IMR-90 (cell line): ENCODE measurements at regions not wholly inside any gene's neighbourhood (a gene's known extent, or its start where the extent isn't known, plus 50 kb on each side); places are given as distances from the start of the nearest gene placed in this dataset.

Experiments
- ATAC-seq: fragments of 200-7000 bp; cut with Tn5 transposase; 2 replicates; pipeline ENCODE4 v1.9.1; 2020; ENCODE audit warnings: low read depth, mild to moderate bottlenecking, moderate library complexity
- BruUV-seq: library from RNA; stranded (reverse); fragments of 400-500 nt; replicated peaks from 2 replicates; lab custom pipeline; 2021; lab: Mats Ljungman, UMichigan
- CTCF ChIA-PET: fragments of 300-600 bp; formaldehyde crosslinking; extraction: SDS; loops from one replicate; lab custom pipeline; 2021; ENCODE audit warnings: antibody characterized with exemption; lab: Yijun Ruan, JAX
- POLR2A ChIA-PET: fragments of 300-600 bp; sonication (Branson Sonifier 250); formaldehyde crosslinking; loops from one replicate; lab custom pipeline; 2022; ENCODE audit warnings: antibody characterized with exemption; ENCODE audit not compliant: unreplicated experiment; lab: Charles Lee
- DNase-seq: peaks from one replicate; pipeline ENCODE4 v3.0.0; 2013
- H2AFZ ChIP-seq: replicated peaks from 2 replicates; pipeline ENCODE3; 2013; ENCODE audit warnings: low read length, mild to moderate bottlenecking; ENCODE audit not compliant: poor library complexity
- H2AK5ac ChIP-seq: 2 replicates; pipeline ENCODE4 v1.6.1; 2013; ENCODE audit warnings: low read depth, low read length, inconsistent platforms
- H2AK9ac ChIP-seq: replicated peaks from 2 replicates; pipeline ENCODE3; 2013; ENCODE audit warnings: mild to moderate bottlenecking, low read depth, low read length, moderate library complexity; ENCODE audit not compliant: poor library complexity
- H2BK120ac ChIP-seq: 2 replicates; pipeline ENCODE4 v1.6.1; 2013; ENCODE audit warnings: low read depth, low read length, inconsistent platforms
- H2BK15ac ChIP-seq: 3 replicates; pipeline ENCODE4 v1.6.1; 2013; ENCODE audit warnings: low read depth, low read length, inconsistent platforms
- H2BK20ac ChIP-seq: 2 replicates; pipeline ENCODE4 v1.6.1; 2013; ENCODE audit warnings: low read depth, mild to moderate bottlenecking, inconsistent platforms, low read length, moderate library complexity
- H2BK5ac ChIP-seq: 2 replicates; pipeline ENCODE4 v1.6.1; 2013; ENCODE audit warnings: mild to moderate bottlenecking, low read depth, low read length, inconsistent platforms; ENCODE audit not compliant: poor library complexity, severe bottlenecking
- H3K14ac ChIP-seq: replicated peaks from 2 replicates; pipeline ENCODE4 v1.6.1; 2013; ENCODE audit warnings: low read depth, low read length, inconsistent platforms
- H3K18ac ChIP-seq: 2 replicates; pipeline ENCODE4 v1.6.1; 2013; ENCODE audit warnings: low read depth, low read length, control low read depth
- H3K23ac ChIP-seq: 2 replicates; pipeline ENCODE4 v1.6.1; 2013; ENCODE audit warnings: low read depth, low read length, inconsistent platforms
- H3K27ac ChIP-seq: 2 replicates; pipeline ENCODE4 v1.5.1; 2013; ENCODE audit warnings: mild to moderate bottlenecking, control low read depth, low read length; ENCODE audit not compliant: insufficient read depth
- H3K27me3 ChIP-seq: 2 replicates; pipeline ENCODE4 v1.6.1; 2013; ENCODE audit warnings: low read length; ENCODE audit not compliant: control insufficient read depth, insufficient read depth
- H3K36me3 ChIP-seq: 2 replicates; pipeline ENCODE4 v1.6.1; 2013; ENCODE audit warnings: low read length, mixed read lengths; ENCODE audit not compliant: control insufficient read depth, insufficient read depth
- H3K4ac ChIP-seq: 2 replicates; pipeline ENCODE4 v1.6.1; 2013; ENCODE audit warnings: low read depth, low read length, inconsistent platforms
- H3K4me1 ChIP-seq: 2 replicates; pipeline ENCODE4 v1.6.1; 2013; ENCODE audit warnings: low read length, mixed read lengths; ENCODE audit not compliant: control insufficient read depth, insufficient read depth
- H3K4me2 ChIP-seq: 2 replicates; pipeline ENCODE4 v1.6.1; 2013; ENCODE audit warnings: low read depth, mild to moderate bottlenecking, control low read depth, low read length, moderate library complexity
- H3K4me3 ChIP-seq: 2 replicates; pipeline ENCODE4 v1.5.1; 2013; ENCODE audit warnings: low read depth, mild to moderate bottlenecking, control low read depth, low read length, moderate library complexity; ENCODE audit not compliant: insufficient read depth
- H3K56ac ChIP-seq: 2 replicates; pipeline ENCODE4 v1.6.1; 2013; ENCODE audit warnings: low read length, inconsistent platforms; ENCODE audit not compliant: insufficient read depth; ENCODE audit errors: extremely low read depth
- H3K79me1 ChIP-seq, 2 experiments: 2 replicates each; pipeline ENCODE4 v1.6.1; 2013; ENCODE audit warnings: low read length in 2 of 2, inconsistent platforms in 1 of 2, low read depth in 1 of 2
- H3K9ac ChIP-seq: 2 replicates; pipeline ENCODE4 v1.6.1; 2013; ENCODE audit warnings: low read depth, low read length, control low read depth
- H3K9me1 ChIP-seq: 2 replicates; pipeline ENCODE4 v1.6.1; 2013; ENCODE audit warnings: low read length, inconsistent platforms; ENCODE audit not compliant: insufficient read depth
- H3K9me3 ChIP-seq: 2 replicates; pipeline ENCODE4 v1.6.1; 2013; ENCODE audit warnings: low read length; ENCODE audit not compliant: control insufficient read depth, insufficient read depth
- H4K20me1 ChIP-seq: 2 replicates; pipeline ENCODE4 v1.6.1; 2013; ENCODE audit warnings: low read length, inconsistent platforms; ENCODE audit not compliant: insufficient read depth
- H4K5ac ChIP-seq: 2 replicates; pipeline ENCODE4 v1.6.1; 2013; ENCODE audit warnings: mild to moderate bottlenecking, low read depth, low read length, control low read depth
- H4K8ac ChIP-seq, 2 experiments: 2 replicates each; pipeline ENCODE4 v1.6.1; 2013; ENCODE audit warnings: low read depth in 2 of 2, low read length in 2 of 2, control low read depth in 1 of 2, inconsistent platforms in 1 of 2
- H4K91ac ChIP-seq: 2 replicates; pipeline ENCODE4 v1.6.1; 2013; ENCODE audit warnings: low read depth, low read length, inconsistent platforms; ENCODE audit not compliant: insufficient read depth
- BHLHE40 ChIP-seq: fragments of 150-350 bp; IDR thresholded peaks from 2 replicates; pipeline ENCODE4 v1.6.1; 2016; ENCODE audit warnings: mild to moderate bottlenecking, low read depth, low read length
- CEBPB ChIP-seq: IDR thresholded peaks from 2 replicates; pipeline ENCODE4 v1.6.1; 2012; ENCODE audit warnings: low read depth, low read length, improper control_type of control experiment
- CHD1 ChIP-seq: IDR thresholded peaks from 2 replicates; pipeline ENCODE4 v1.6.1; 2012; ENCODE audit warnings: low read depth, low read length, improper control_type of control experiment
- CTCF ChIP-seq: conservative IDR thresholded peaks from 2 replicates; pipeline ENCODE4 v1.5.1; 2012; ENCODE audit warnings: mild to moderate bottlenecking, low read depth, low read length, improper control_type of control experiment
- ELK1 ChIP-seq: fragments of 150-350 bp; IDR thresholded peaks from 2 replicates; pipeline ENCODE4 v1.6.1; 2016; ENCODE audit warnings: low read depth, mild to moderate bottlenecking, low read length, moderate library complexity, borderline replicate concordance
- FOS ChIP-seq: fragments of 150-350 bp; IDR thresholded peaks from 2 replicates; pipeline ENCODE4 v1.6.1; 2016; ENCODE audit warnings: low read depth, low read length
- MAFK ChIP-seq: IDR thresholded peaks from 2 replicates; pipeline ENCODE4 v1.6.1; 2012; ENCODE audit warnings: low read depth, low read length, improper control_type of control experiment
- MAZ ChIP-seq: IDR thresholded peaks from 2 replicates; pipeline ENCODE4 v1.6.1; 2012; ENCODE audit warnings: low read depth, mild to moderate bottlenecking, low read length, improper control_type of control experiment, moderate library complexity, borderline replicate concordance
- MXI1 ChIP-seq: IDR thresholded peaks from 2 replicates; pipeline ENCODE4 v1.6.1; 2012; ENCODE audit warnings: low read depth, mild to moderate bottlenecking, low read length, moderate library complexity, borderline replicate concordance
- NFE2L2 ChIP-seq: fragments of 150-350 bp; IDR thresholded peaks from 2 replicates; pipeline ENCODE4 v1.6.1; 2016; ENCODE audit warnings: low read depth, mild to moderate bottlenecking, low read length
- POLR2A ChIP-seq: IDR thresholded peaks from 2 replicates; pipeline ENCODE4 v1.6.1; 2012; ENCODE audit warnings: mild to moderate bottlenecking, low read depth, low read length
- RAD21 ChIP-seq: IDR thresholded peaks from 2 replicates; pipeline ENCODE4 v1.6.1; 2012; ENCODE audit warnings: low read length, improper control_type of control experiment
- RCOR1 ChIP-seq: IDR thresholded peaks from 2 replicates; pipeline ENCODE4 v1.6.1; 2012; ENCODE audit warnings: mild to moderate bottlenecking, low read length, improper control_type of control experiment; ENCODE audit not compliant: insufficient replicate concordance
- RFX5 ChIP-seq: IDR thresholded peaks from 2 replicates; pipeline ENCODE4 v1.8.0; 2012; ENCODE audit warnings: low read depth, mild to moderate bottlenecking, low read length, moderate library complexity
- SMC3 ChIP-seq: fragments of 150-350 bp; IDR thresholded peaks from 2 replicates; pipeline ENCODE4 v1.6.1; 2016; ENCODE audit warnings: low read depth, mild to moderate bottlenecking, antibody characterized with exemption, low read length, moderate library complexity
- USF2 ChIP-seq: fragments of 150-350 bp; IDR thresholded peaks from 2 replicates; pipeline ENCODE4 v1.6.1; 2017; ENCODE audit warnings: mild to moderate bottlenecking, antibody characterized with exemption, low read length, low read depth
- WGBS, 2 experiments: methylation state at CpG; one replicate each; pipeline versions ENCODE4 v1.1.5 to v1.1.7; 2013; ENCODE audit warnings: missing lambda C conversion rate in 2 of 2; ENCODE audit not compliant: insufficient read length in 1 of 2; ENCODE audit errors: extremely low coverage in 2 of 2; 5-methylcytosine and 5-hydroxymethylcytosine counted together
- dilution Hi-C: fragments of 300-500 bp; cut with HindIII; formaldehyde crosslinking; loops from one replicate; pipeline ENCODE4 v1.14.3; 2018; ENCODE audit warnings: low sequenced_read_pairs; ENCODE audit not compliant: unreplicated experiment
- in situ Hi-C: fragments of 300-500 bp; cut with MboI; formaldehyde crosslinking; loops from 3 replicates; pipeline ENCODE4 v1.14.3; 2019; ENCODE audit warnings: low sequenced_read_pairs, inconsistent platforms, mixed read lengths
- intact Hi-C: fragments of 100-400 bp; cut with micrococcal nuclease; formaldehyde crosslinking; loops from 2 replicates; pipeline ENCODE4 v1.10.0; 2022

DNA sequence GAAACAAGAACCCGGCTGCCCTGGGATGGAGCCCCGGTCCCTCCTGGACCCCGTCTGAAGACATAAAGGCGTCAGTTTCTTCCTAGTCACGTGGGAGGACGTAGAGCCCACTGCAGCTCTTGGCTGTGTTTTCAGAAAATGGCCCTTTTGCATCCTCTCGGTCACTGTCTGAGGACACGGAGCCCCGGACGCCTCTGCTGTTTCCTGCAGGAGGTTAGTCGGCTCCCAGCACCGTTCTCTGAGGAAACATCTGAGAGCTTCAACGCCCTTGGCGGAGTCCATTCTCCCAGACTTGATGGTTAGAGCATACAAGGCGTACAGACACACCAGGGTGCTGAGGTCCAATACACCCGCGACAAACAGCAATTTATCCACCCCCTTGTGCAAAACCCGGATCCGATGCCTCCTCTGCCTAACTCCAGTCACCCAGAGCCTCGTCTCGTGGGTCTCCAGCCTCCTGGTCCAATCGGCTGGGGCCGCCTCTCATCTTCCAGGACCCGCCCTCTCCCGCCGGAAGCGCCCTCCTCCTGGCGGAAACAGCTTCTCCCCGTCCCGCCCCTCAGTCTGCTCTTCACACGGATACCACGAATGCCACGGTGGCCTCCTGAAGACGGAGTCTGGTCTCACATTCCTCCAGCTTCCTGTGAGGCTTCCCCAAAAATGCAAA, 119.4 kb downstream of the TMEM18 start:
- Histone ChIP-seq H4K20me1 (no peaks in the 10 kb centered on the region), H3K23ac (no peak overlapping the region), H3K9me1 (no peaks in the 10 kb centered on the region), H3K4me1 (no peaks in the 10 kb centered on the region), H3K4ac (no peak overlapping the region), H2BK15ac (no peak overlapping the region), H3K36me3 (no peaks in the 10 kb centered on the region), H2BK5ac (no peak overlapping the region), H3K79me1 (no peaks in the 10 kb centered on the region), H3K9ac (no peak overlapping the region), H2BK120ac (no peak overlapping the region), H2AK9ac (no peak overlapping the region), H4K8ac (no peak overlapping the region), H2AK5ac (no peak overlapping the region), H2BK20ac (no peak overlapping the region), H3K56ac (no peak overlapping the region), H3K27ac (no peak overlapping the region), H4K91ac (no peak overlapping the region), H2AFZ (peak overlapping the region; percentile 1), H4K5ac (no peak overlapping the region), H3K4me3 (no peak overlapping the region), H3K9me3 (peaks cover 31% of the 10 kb centered on the region), H3K4me2 (no peak overlapping the region), H3K14ac (no peak overlapping the region), H3K18ac (no peak overlapping the region), H3K27me3 (no peaks in the 10 kb centered on the region)
- no peak for ATAC-seq
- dilution Hi-C loops = no loop called here
- no TSS peak for BruUV-seq
- CTCF ChIA-PET = no interaction called here
- intact Hi-C loops = no loop called here
- WGBS, 2 experiments = 69% methylated on average over 20 of the region's 34 CpGs; no CpG with 5 or more reads in 1 of the 2 experiments
- POLR2A ChIA-PET = no interaction called here
- in situ Hi-C loops = no loop called here
- TF ChIP-seq MAZ (no peak), ELK1 (no peak), RAD21 (no peak), CHD1 (no peak), SMC3 (no peak), RCOR1 (no peak), NFE2L2 (no peak), CTCF (no peak), USF2 (no peak), BHLHE40 (no peak), MXI1 (no peak), MAFK (no peak), RFX5 (no peak), CEBPB (no peak), POLR2A (no peak), FOS (no peak)
- no peak for DNase-seq
